Myocyte (in vitro differentiated cells): ENCODE measurements at regions not wholly inside any gene's neighbourhood (a gene's known extent, or its start where the extent isn't known, plus 50 kb on each side); places are given as distances from the start of the nearest gene placed in this dataset.

Experiments
- DNase-seq: peaks from one replicate; pipeline ENCODE4 v3.0.0-alpha.2; 2012; ENCODE audit warnings: low read depth

DNA sequence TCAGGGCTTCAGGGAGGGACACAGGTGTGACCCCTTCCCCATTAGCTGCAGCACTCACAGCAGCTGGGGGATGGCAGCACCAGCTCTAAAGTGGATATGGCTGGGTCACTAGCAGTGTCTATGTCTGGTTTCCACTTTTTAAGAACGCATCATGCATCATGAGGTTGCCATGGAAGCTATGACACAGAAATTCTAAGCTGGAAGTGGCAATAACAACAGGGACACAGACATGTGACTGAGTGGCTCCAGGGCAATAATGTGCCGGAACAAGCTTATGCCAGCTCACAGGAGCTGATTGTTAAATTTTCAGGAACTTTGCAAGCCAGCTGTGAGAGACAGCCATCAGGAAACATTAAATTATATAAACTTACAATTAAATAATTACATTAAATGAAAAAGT lies 51.2 kb upstream of the NFASC start:
- DNase-seq, result no peak
